Adrenal gland (tissue), 5 donors: ENCODE measurements at regions not wholly inside any gene's neighbourhood (a gene's known extent, or its start where the extent isn't known, plus 50 kb on each side); places are given as distances from the start of the nearest gene placed in this dataset.

ENCODE experiments used
- POLR2A ChIP-seq, 2 donors: fragments of 450-650 bp; IDR thresholded peaks; one replicate each; pipeline ENCODE4 v1.6.1; 2017; ENCODE audit warnings: antibody characterized with exemption in 2 of 2, mild to moderate bottlenecking in 2 of 2, moderate library complexity in 1 of 2
- TF ChIP-seq, protein P1 (sequence below), 6 experiments: fragments of 450-650 bp in 4 of 6; fragments of 200-600 bp in 2 of 6; sonication (generic) in 1 of 6; IDR thresholded peaks; 1 replicate in 5 of 6; 2 replicates in 1 of 6; pipeline versions ENCODE4 v1.5.1 to v1.8.0; 2016 to 2021; ENCODE audit warnings: antibody characterized with exemption in 6 of 6, mild to moderate bottlenecking in 2 of 6, moderate library complexity in 1 of 6
- donor health status: DM: no; HTN: no; CAD: no.

GRCh38 chr13:112203614-112204013 is 136.7 kb downstream of the SOX1 start:
- TF ChIP-seq, protein P1, sequence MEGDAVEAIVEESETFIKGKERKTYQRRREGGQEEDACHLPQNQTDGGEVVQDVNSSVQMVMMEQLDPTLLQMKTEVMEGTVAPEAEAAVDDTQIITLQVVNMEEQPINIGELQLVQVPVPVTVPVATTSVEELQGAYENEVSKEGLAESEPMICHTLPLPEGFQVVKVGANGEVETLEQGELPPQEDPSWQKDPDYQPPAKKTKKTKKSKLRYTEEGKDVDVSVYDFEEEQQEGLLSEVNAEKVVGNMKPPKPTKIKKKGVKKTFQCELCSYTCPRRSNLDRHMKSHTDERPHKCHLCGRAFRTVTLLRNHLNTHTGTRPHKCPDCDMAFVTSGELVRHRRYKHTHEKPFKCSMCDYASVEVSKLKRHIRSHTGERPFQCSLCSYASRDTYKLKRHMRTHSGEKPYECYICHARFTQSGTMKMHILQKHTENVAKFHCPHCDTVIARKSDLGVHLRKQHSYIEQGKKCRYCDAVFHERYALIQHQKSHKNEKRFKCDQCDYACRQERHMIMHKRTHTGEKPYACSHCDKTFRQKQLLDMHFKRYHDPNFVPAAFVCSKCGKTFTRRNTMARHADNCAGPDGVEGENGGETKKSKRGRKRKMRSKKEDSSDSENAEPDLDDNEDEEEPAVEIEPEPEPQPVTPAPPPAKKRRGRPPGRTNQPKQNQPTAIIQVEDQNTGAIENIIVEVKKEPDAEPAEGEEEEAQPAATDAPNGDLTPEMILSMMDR (IDR thresholded peaks at IDR 0.05), result no peak
- TF ChIP-seq POLR2A (IDR thresholded peaks at IDR 0.05), result no peak
